Caco-2 (cell line): ENCODE measurements at regions not wholly inside any gene's neighbourhood (a gene's known extent, or its start where the extent isn't known, plus 50 kb on each side); places are given as distances from the start of the nearest gene placed in this dataset.
"Not testable (repeated sequence)": the region's sequence is repeated elsewhere in the genome, so short reads cannot be mapped to it uniquely, and the experiment has no call there.

ENCODE experiments used
- BruUV-seq: library from RNA; stranded (reverse); fragments of 400-500 nt; replicated peaks from 2 replicates; lab custom pipeline; 2021; lab: Mats Ljungman, UMichigan
- CTCF ChIA-PET: fragments of 300-600 bp; sonication (Branson Sonifier 250); formaldehyde crosslinking; loops from one replicate; lab custom pipeline; 2022; ENCODE audit warnings: antibody characterized with exemption; lab: Charles Lee
- POLR2A ChIA-PET: fragments of 300-600 bp; sonication (Branson Sonifier 250); formaldehyde crosslinking; loops from one replicate; lab custom pipeline; 2022; ENCODE audit warnings: antibody characterized with exemption; lab: Charles Lee
- DNase-seq, 2 experiments: peaks; one replicate each; pipeline versions ENCODE4 v3.0.0 to v3.0.0-alpha.2; 2020 to 2022
- H3K27me3 ChIP-seq: replicated peaks from 2 replicates; pipeline ENCODE4 v1.6.0; 2011; ENCODE audit warnings: low read length; ENCODE audit not compliant: control insufficient read depth, insufficient read depth
- H3K36me3 ChIP-seq: 2 replicates; pipeline ENCODE4 v1.5.1; 2011; ENCODE audit warnings: low read length; ENCODE audit not compliant: control insufficient read depth, insufficient read depth
- H3K4me1 ChIP-seq: fragments of 250-450 bp; sonication (Bioruptor Pico); 2 replicates; pipeline ENCODE4 v1.5.1; 2020; ENCODE audit warnings: mild to moderate bottlenecking
- H3K4me3 ChIP-seq: 2 replicates; pipeline ENCODE4 v1.5.1; 2011; ENCODE audit warnings: low read depth, mild to moderate bottlenecking, control low read depth, low read length
- H3K9me3 ChIP-seq: fragments of 250-450 bp; sonication (Bioruptor Pico); 2 replicates; pipeline ENCODE4 v1.5.1; 2020; ENCODE audit warnings: mild to moderate bottlenecking, moderate library complexity
- H3K27ac Mint-ChIP-seq: one replicate; pipeline ENCODE4 v1.8.0; 2022; ENCODE audit warnings: mixed read lengths; ENCODE audit not compliant: unreplicated experiment
- H3K27me3 Mint-ChIP-seq: one replicate; pipeline ENCODE4 v1.8.0; 2022; ENCODE audit warnings: mixed read lengths; ENCODE audit not compliant: insufficient read depth, unreplicated experiment
- H3K36me3 Mint-ChIP-seq: one replicate; pipeline ENCODE4 v1.8.0; 2022; ENCODE audit warnings: mild to moderate bottlenecking, mixed read lengths; ENCODE audit not compliant: insufficient read depth, unreplicated experiment
- H3K4me1 Mint-ChIP-seq: one replicate; pipeline ENCODE4 v1.8.0; 2022; ENCODE audit warnings: low read depth, mixed read lengths; ENCODE audit not compliant: unreplicated experiment
- H3K4me3 Mint-ChIP-seq: one replicate; pipeline ENCODE4 v1.8.0; 2022; ENCODE audit warnings: mild to moderate bottlenecking, moderate library complexity, mixed read lengths; ENCODE audit not compliant: unreplicated experiment
- H3K9me3 Mint-ChIP-seq: one replicate; pipeline ENCODE4 v1.8.0; 2022; ENCODE audit warnings: mixed read lengths; ENCODE audit not compliant: unreplicated experiment
- CTCF ChIP-seq, 2 experiments: fragments of 200-600 bp in 1 of 2; IDR thresholded peaks; 1 replicate in 1 of 2; 2 replicates in 1 of 2; pipeline versions ENCODE4 v1.5.1 to v1.8.0; 2011 to 2022; ENCODE audit warnings: antibody characterized with exemption in 1 of 2, control low read depth in 1 of 2, inconsistent platforms in 1 of 2, low read depth in 1 of 2, low read length in 1 of 2, mild to moderate bottlenecking in 1 of 2, moderate library complexity in 1 of 2; ENCODE audit not compliant: insufficient read depth in 1 of 2, severe bottlenecking in 1 of 2, unreplicated experiment in 1 of 2
- intact Hi-C: fragments of 100-400 bp; cut with micrococcal nuclease; formaldehyde crosslinking; loops from one replicate; pipeline ENCODE4 v1.10.0; 2022; ENCODE audit not compliant: unreplicated experiment

- H3K9me3 ChIP-seq: no peaks in the 10 kb centered on the region
- peaks cover 10% of the 10 kb centered on the region for H3K27me3 Mint-ChIP-seq
- CTCF ChIA-PET: no interaction called here
Measured at GRCh38 chr11:121358760-121359159, 66.2 kb downstream of the SC5D start.

GRCh38 chr11:121359591-121359990 lies 67.0 kb downstream of the SC5D start:
- Histone ChIP-seq H3K27me3 (no peaks in the 10 kb centered on the region), H3K4me1 (peaks cover 6% of the 10 kb centered on the region), H3K9me3 (no peaks in the 10 kb centered on the region), H3K36me3 (no peaks in the 10 kb centered on the region), H3K4me3 (no peak overlapping the region)
- Mint-ChIP-seq H3K4me3 (no peak overlapping the region), H3K27ac (no peak overlapping the region), H3K4me1 (peaks cover 5% of the 10 kb centered on the region), H3K27me3 (peaks cover 10% of the 10 kb centered on the region), H3K9me3 (no peaks in the 10 kb centered on the region), H3K36me3 (no peaks in the 10 kb centered on the region)
- intact Hi-C loops: no loop called here
- no peak for DNase-seq
- no peak for TF ChIP-seq CTCF (IDR thresholded peaks at IDR 0.05; ENCODE audit: insufficient read depth in 1 of 2, low read depth in 1 of 2, low read length in 1 of 2, severe bottlenecking in 1 of 2, unreplicated experiment in 1 of 2)
- POLR2A ChIA-PET: no interaction called here
- CTCF ChIA-PET: no interaction called here
- no TSS peak for BruUV-seq

More at GRCh38 chr11:121358760-121359159, 66.2 kb downstream of the SC5D start:
- Mint-ChIP-seq H3K9me3 (no peaks in the 10 kb centered on the region), H3K4me3 (no peak overlapping the region), H3K4me1 (peaks cover 8% of the 10 kb centered on the region), H3K36me3 (no peaks in the 10 kb centered on the region), H3K27ac (no peak overlapping the region)
- Histone ChIP-seq H3K4me3 (no peak overlapping the region), H3K4me1 (peaks cover 8% of the 10 kb centered on the region), H3K27me3 (no peaks in the 10 kb centered on the region), H3K36me3 (no peaks in the 10 kb centered on the region)
- DNase-seq: no peak
- BruUV-seq: no TSS peak
- no peak for TF ChIP-seq CTCF (IDR thresholded peaks at IDR 0.05; ENCODE audit: insufficient read depth in 1 of 2, low read depth in 1 of 2, low read length in 1 of 2, severe bottlenecking in 1 of 2, unreplicated experiment in 1 of 2)
- POLR2A ChIA-PET: no interaction called here
- intact Hi-C loops: no loop called here

DNA sequence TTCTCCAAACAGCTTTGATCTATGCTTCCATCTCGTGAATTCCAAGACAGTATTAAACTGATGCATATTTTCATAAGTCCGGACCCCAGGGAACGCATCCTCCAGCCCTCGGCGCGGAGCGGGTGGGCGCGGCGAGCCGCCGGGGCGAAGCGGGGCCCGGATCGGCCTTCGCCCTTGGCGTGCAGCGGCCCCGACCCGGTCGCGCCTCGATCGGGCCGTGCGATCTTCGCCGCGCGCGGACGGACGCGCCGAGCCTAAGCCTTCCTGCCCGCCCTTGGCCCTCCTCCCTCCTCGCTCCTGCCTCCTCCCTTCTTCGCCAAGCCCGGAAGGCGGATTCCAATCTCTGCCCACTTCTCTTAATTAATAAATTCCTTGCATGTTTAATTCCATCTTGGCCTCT lies 70.4 kb downstream of the SC5D start:
- H3K36me3 Mint-ChIP-seq, BruUV-seq, H3K9me3 Mint-ChIP-seq, POLR2A ChIA-PET, H3K4me3 Mint-ChIP-seq, H3K27me3 ChIP-seq, CTCF ChIA-PET, H3K4me1 ChIP-seq, H3K9me3 ChIP-seq, H3K27ac Mint-ChIP-seq, H3K4me3 ChIP-seq, DNase-seq, H3K36me3 ChIP-seq, H3K4me1 Mint-ChIP-seq, intact Hi-C loops: not testable (repeated sequence)
- peaks cover 19% of the 10 kb centered on the region for H3K27me3 Mint-ChIP-seq

DNA sequence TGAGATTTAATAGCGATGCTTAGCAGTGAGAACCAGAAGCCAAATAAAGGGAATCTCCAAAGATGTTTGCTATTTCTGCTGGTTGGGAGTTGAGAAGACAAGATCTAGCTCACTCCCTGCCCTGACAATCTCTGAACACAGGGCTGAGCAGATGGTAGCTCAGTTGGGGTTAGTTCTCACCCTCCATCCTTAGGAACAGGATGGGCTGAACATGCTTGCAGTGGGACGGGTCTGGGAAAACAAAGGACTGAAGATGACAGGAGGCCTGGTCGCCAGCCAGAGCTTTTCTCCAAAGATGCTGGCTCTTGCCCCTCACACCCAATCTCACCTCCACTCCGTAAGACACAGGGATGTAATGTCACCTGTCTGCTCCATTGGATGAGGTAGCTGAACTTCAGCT lies 72.7 kb downstream of the SC5D start:
- no TSS peak for BruUV-seq
- Mint-ChIP-seq H3K27me3 (peaks cover 18% of the 10 kb centered on the region), H3K36me3 (no peaks in the 10 kb centered on the region), H3K27ac (no peak overlapping the region), H3K4me3 (no peak overlapping the region), H3K4me1 (no peaks in the 10 kb centered on the region), H3K9me3 (no peaks in the 10 kb centered on the region)
- Histone ChIP-seq H3K4me3 (no peak overlapping the region), H3K27me3 (no peaks in the 10 kb centered on the region), H3K36me3 (no peaks in the 10 kb centered on the region), H3K4me1 (no peaks in the 10 kb centered on the region), H3K9me3 (no peaks in the 10 kb centered on the region)
- DNase-seq: no peak
- TF ChIP-seq CTCF (IDR thresholded peaks at IDR 0.05; ENCODE audit: insufficient read depth in 1 of 2, low read depth in 1 of 2, low read length in 1 of 2, severe bottlenecking in 1 of 2, unreplicated experiment in 1 of 2): no peak
- intact Hi-C loops: no loop called here
- ChIA-PET CTCF (no interaction called here), POLR2A (no interaction called here)
